Anterior cingulate cortex (tissue), 58 donors: ENCODE measurements at regions not wholly inside any gene's neighbourhood (a gene's known extent, or its start where the extent isn't known, plus 50 kb on each side); places are given as distances from the start of the nearest gene placed in this dataset.
A peak's percentile ranks its signal among the peaks of the same experiment; 100 is the strongest.
"Not testable (repeated sequence)": the region's sequence is repeated elsewhere in the genome, so short reads cannot be mapped to it uniquely, and the experiment has no call there.

Experiments
- DNase-seq, 58 donors: peaks; one replicate each; lab custom pipeline; 2025; lab: John Stamatoyannopoulos, UW

- no peak for DNase-seq
Observed at GRCh38 chr18:72984290-72984689, 116.5 kb upstream of the NETO1 start.

GRCh38 chr18:72973841-72974240 lies 106.1 kb upstream of the NETO1 start:
- no peak for DNase-seq

GRCh38 chr18:72965616-72966015 lies 97.8 kb upstream of the NETO1 start:
- peak in 1 of 58 donors; percentile 0 for DNase-seq

GRCh38 chr18:72958195-72958594 lies 90.4 kb upstream of the NETO1 start:
- DNase-seq, result not testable (repeated sequence)

- no peak for DNase-seq
Observed at GRCh38 chr18:72948439-72948838, 80.7 kb upstream of the NETO1 start.

GRCh38 chr18:72942766-72943165 lies 75.0 kb upstream of the NETO1 start:
- DNase-seq, result no peak

- no peak for DNase-seq
Observed at GRCh38 chr18:72940986-72941385, 73.2 kb upstream of the NETO1 start.

- DNase-seq, result no peak
Observed at GRCh38 chr18:72940509-72940908, 72.7 kb upstream of the NETO1 start.

- DNase-seq, result no peak
Observed at GRCh38 chr18:72935744-72936143, 68.0 kb upstream of the NETO1 start.

GRCh38 chr18:72922895-72923294 lies 55.1 kb upstream of the NETO1 start:
- DNase-seq, result no peak
